Amniotic stem cell (primary cell): ENCODE measurements at regions not wholly inside any gene's neighbourhood (a gene's known extent, or its start where the extent isn't known, plus 50 kb on each side); places are given as distances from the start of the nearest gene placed in this dataset.

Experiments
- DNase-seq: peaks from one replicate; lab custom pipeline; 2025; lab: John Stamatoyannopoulos, UW

- no peak for DNase-seq
Measured at GRCh38 chr18:71899707-71900472, 644.3 kb downstream of the CBLN2 start.

GRCh38 chr18:71899183-71899582, 645.0 kb downstream of the CBLN2 start:
- no peak for DNase-seq

- no peak for DNase-seq
Measured at GRCh38 chr18:71887509-71887908, 656.6 kb downstream of the CBLN2 start.

GRCh38 chr18:71878226-71878625, 665.9 kb downstream of the CBLN2 start:
- no peak for DNase-seq

- no peak for DNase-seq
Measured at GRCh38 chr18:71873695-71874094, 670.4 kb downstream of the CBLN2 start.

GRCh38 chr18:71865888-71866287, 678.3 kb downstream of the CBLN2 start:
- no peak for DNase-seq

GRCh38 chr18:71850602-71851001, 693.5 kb downstream of the CBLN2 start:
- DNase-seq: no peak

GRCh38 chr18:71849407-71849806, 694.7 kb downstream of the CBLN2 start:
- no peak for DNase-seq

GRCh38 chr18:71846716-71847115, 697.4 kb downstream of the CBLN2 start:
- DNase-seq: no peak

GRCh38 chr18:71844814-71845213, 699.3 kb downstream of the CBLN2 start:
- DNase-seq: no peak

- DNase-seq: no peak
Measured at GRCh38 chr18:71842666-71843065, 701.5 kb downstream of the CBLN2 start.

- no peak for DNase-seq
Measured at GRCh38 chr18:71837547-71837946, 706.6 kb downstream of the CBLN2 start.

- DNase-seq: no peak
Measured at GRCh38 chr18:71832946-71833617, 711.1 kb downstream of the CBLN2 start.

- DNase-seq: no peak
Measured at GRCh38 chr18:71831039-71831438, 713.1 kb downstream of the CBLN2 start.

- DNase-seq: no peak
Measured at GRCh38 chr18:71827301-71827700, 716.8 kb downstream of the CBLN2 start.

GRCh38 chr18:71815305-71815704, 728.8 kb downstream of the CBLN2 start:
- no peak for DNase-seq

GRCh38 chr18:71809711-71810110, 734.4 kb downstream of the CBLN2 start:
- DNase-seq: no peak

GRCh38 chr18:71808616-71809015, 735.5 kb downstream of the CBLN2 start:
- no peak for DNase-seq

- DNase-seq: no peak
Measured at GRCh38 chr18:71807586-71807985, 736.6 kb downstream of the CBLN2 start.

GRCh38 chr18:71798986-71799673, 745.0 kb downstream of the CBLN2 start:
- DNase-seq: no peak

GRCh38 chr18:71797554-71797953, 746.6 kb downstream of the CBLN2 start:
- DNase-seq: no peak

- DNase-seq: no peak
Measured at GRCh38 chr18:71784777-71785176, 759.4 kb downstream of the CBLN2 start.

- no peak for DNase-seq
Measured at GRCh38 chr18:71760541-71760940, 783.6 kb downstream of the CBLN2 start.
